Trophoblast cell (in vitro differentiated cells and primary cell): ENCODE measurements at regions not wholly inside any gene's neighbourhood (a gene's known extent, or its start where the extent isn't known, plus 50 kb on each side); places are given as distances from the start of the nearest gene placed in this dataset.
A peak's percentile ranks its signal among the peaks of the same experiment; 100 is the strongest.

Source experiments
- DNase-seq, 2 donors: peaks; one replicate each; pipeline ENCODE4 v3.0.0-alpha.2; 2016
- H2AFZ ChIP-seq: 2 replicates; pipeline ENCODE4 v1.6.1; 2013; ENCODE audit warnings: low read length, moderate library complexity, mild to moderate bottlenecking; ENCODE audit not compliant: insufficient read depth, poor library complexity
- H2AK5ac ChIP-seq: 2 replicates; pipeline ENCODE4 v1.6.1; 2013; ENCODE audit warnings: mild to moderate bottlenecking, low read length
- H2BK120ac ChIP-seq: 2 replicates; pipeline ENCODE4 v1.6.1; 2013; ENCODE audit warnings: low read length, mild to moderate bottlenecking, moderate library complexity; ENCODE audit not compliant: insufficient read depth, poor library complexity
- H2BK12ac ChIP-seq: 2 replicates; pipeline ENCODE4 v1.6.1; 2013; ENCODE audit warnings: mild to moderate bottlenecking, low read length, moderate library complexity
- H2BK5ac ChIP-seq: 2 replicates; pipeline ENCODE4 v1.6.1; 2013; ENCODE audit warnings: low read length, low read depth, moderate library complexity, mild to moderate bottlenecking; ENCODE audit not compliant: poor library complexity
- H3K14ac ChIP-seq: 2 replicates; pipeline ENCODE4 v1.6.1; 2013; ENCODE audit warnings: mild to moderate bottlenecking, low read length
- H3K18ac ChIP-seq: 2 replicates; pipeline ENCODE4 v1.6.1; 2013; ENCODE audit warnings: mild to moderate bottlenecking, low read length
- H3K23ac ChIP-seq: 2 replicates; pipeline ENCODE4 v1.6.1; 2013; ENCODE audit warnings: low read length
- H3K27ac ChIP-seq: 2 replicates; pipeline ENCODE4 v1.5.1; 2013; ENCODE audit warnings: low read depth, mild to moderate bottlenecking, inconsistent platforms, low read length, moderate library complexity
- H3K27me3 ChIP-seq: 2 replicates; pipeline ENCODE4 v1.6.1; 2013; ENCODE audit warnings: inconsistent platforms, mild to moderate bottlenecking, low read length, moderate library complexity; ENCODE audit not compliant: insufficient read depth
- H3K36me3 ChIP-seq, 2 experiments: 1 replicate in 1 of 2; 2 replicates in 1 of 2; pipeline ENCODE4 v1.6.1; 2013; ENCODE audit warnings: low read length in 2 of 2, mild to moderate bottlenecking in 2 of 2, moderate library complexity in 1 of 2; ENCODE audit not compliant: insufficient read depth in 2 of 2, control insufficient read depth in 1 of 2
- H3K4ac ChIP-seq: 2 replicates; pipeline ENCODE4 v1.6.1; 2013; ENCODE audit warnings: low read depth, mild to moderate bottlenecking, low read length, moderate library complexity
- H3K4me1 ChIP-seq, 2 experiments: 1 replicate in 1 of 2; 2 replicates in 1 of 2; pipeline ENCODE4 v1.6.1; 2013; ENCODE audit warnings: low read length in 2 of 2, mild to moderate bottlenecking in 2 of 2, moderate library complexity in 1 of 2; ENCODE audit not compliant: insufficient read depth in 2 of 2, control insufficient read depth in 1 of 2
- H3K4me2 ChIP-seq: 2 replicates; pipeline ENCODE4 v1.6.1; 2013; ENCODE audit warnings: inconsistent platforms, mild to moderate bottlenecking, low read length, moderate library complexity
- H3K4me3 ChIP-seq: 2 replicates; pipeline ENCODE4 v1.5.1; 2013; ENCODE audit warnings: mild to moderate bottlenecking, low read depth, low read length, inconsistent platforms
- H3K79me1 ChIP-seq: one replicate; pipeline ENCODE4 v1.6.1; 2013; ENCODE audit warnings: low read length
- H3K79me2 ChIP-seq: 2 replicates; pipeline ENCODE4 v1.6.1; 2013; ENCODE audit warnings: low read length, mild to moderate bottlenecking; ENCODE audit not compliant: control insufficient read depth, insufficient read depth, poor library complexity
- H3K9ac ChIP-seq: 2 replicates; pipeline ENCODE4 v1.6.1; 2013; ENCODE audit warnings: mild to moderate bottlenecking, low read length
- H3K9me3 ChIP-seq: 2 replicates; pipeline ENCODE4 v1.6.1; 2013; ENCODE audit warnings: low read depth, mild to moderate bottlenecking, control low read depth, inconsistent platforms, low read length; ENCODE audit not compliant: insufficient read depth
- H4K12ac ChIP-seq: 2 replicates; pipeline ENCODE4 v1.6.1; 2013; ENCODE audit warnings: low read depth, mild to moderate bottlenecking, low read length, moderate library complexity
- H4K8ac ChIP-seq: 2 replicates; pipeline ENCODE4 v1.6.1; 2013; ENCODE audit warnings: low read depth, mild to moderate bottlenecking, low read length, moderate library complexity
- H4K91ac ChIP-seq: one replicate; pipeline ENCODE4 v1.6.1; 2013; ENCODE audit warnings: low read depth, mild to moderate bottlenecking, low read length, moderate library complexity
- WGBS: extraction: QIAGEN DNeasy Blood & Tissue Kit; methylation state at CpG from one replicate; pipeline ENCODE4 v1.1.7; 2013; ENCODE audit warnings: missing lambda C conversion rate; ENCODE audit not compliant: insufficient read length, insufficient coverage; ENCODE audit errors: extremely low coverage; 5-methylcytosine and 5-hydroxymethylcytosine counted together

- H3K23ac ChIP-seq: no peak overlapping the region
- no peaks in the 10 kb centered on the region for H3K9me3 ChIP-seq
- no peak overlapping the region for H2BK5ac ChIP-seq
- H3K4me3 ChIP-seq: no peak overlapping the region
- no peaks in the 10 kb centered on the region for H3K79me2 ChIP-seq
- H4K12ac ChIP-seq: no peak overlapping the region
- H3K4me1 ChIP-seq: peaks cover 13 to 17% of the 10 kb centered on the region in 2 experiments
- H4K8ac ChIP-seq: no peak overlapping the region
- H3K27me3 ChIP-seq: no peaks in the 10 kb centered on the region
- H4K91ac ChIP-seq: no peak overlapping the region
- H2BK12ac ChIP-seq: no peak overlapping the region
- H3K27ac ChIP-seq: no peak overlapping the region
- H2BK120ac ChIP-seq: no peak overlapping the region
- WGBS: no CpG with 5 or more reads among the region's 1 CpG
- no peak overlapping the region for H3K14ac ChIP-seq
- no peak for DNase-seq
- no peaks in the 10 kb centered on the region for H3K36me3 ChIP-seq
- H3K18ac ChIP-seq: no peak overlapping the region
- H2AFZ ChIP-seq: no peak overlapping the region
- H2AK5ac ChIP-seq: no peak overlapping the region
- no peak overlapping the region for H3K4me2 ChIP-seq
- no peak overlapping the region for H3K9ac ChIP-seq
- H3K79me1 ChIP-seq: peaks cover 3% of the 10 kb centered on the region
- no peak overlapping the region for H3K4ac ChIP-seq
These were observed 257.2 kb upstream of the FOXN3 start for GRCh38 chr14:89674240-89674639.

GRCh38 chr14:89673512-89674225, 256.6 kb upstream of the FOXN3 start:
- H3K79me1 ChIP-seq: peaks cover 3% of the 10 kb centered on the region
- H3K36me3 ChIP-seq: no peaks in the 10 kb centered on the region
- H3K23ac ChIP-seq: no peak overlapping the region
- H4K8ac ChIP-seq: no peak overlapping the region
- H3K4ac ChIP-seq: no peak overlapping the region
- H3K18ac ChIP-seq: no peak overlapping the region
- no peak overlapping the region for H2BK5ac ChIP-seq
- no peaks in the 10 kb centered on the region for H3K79me2 ChIP-seq
- H3K4me2 ChIP-seq: no peak overlapping the region
- no peak overlapping the region for H3K4me3 ChIP-seq
- no peak overlapping the region for H3K9ac ChIP-seq
- H2AFZ ChIP-seq: no peak overlapping the region
- no peak overlapping the region for H3K27ac ChIP-seq
- H2BK12ac ChIP-seq: no peak overlapping the region
- no peak overlapping the region for H4K91ac ChIP-seq
- no peak overlapping the region for H2AK5ac ChIP-seq
- no peaks in the 10 kb centered on the region for H3K27me3 ChIP-seq
- WGBS: 100% methylated on average over 1 of the region's 6 CpGs
- H3K4me1 ChIP-seq: peaks cover 13 to 18% of the 10 kb centered on the region in 2 experiments
- no peaks in the 10 kb centered on the region for H3K9me3 ChIP-seq
- no peak overlapping the region for H4K12ac ChIP-seq
- no peak overlapping the region for H2BK120ac ChIP-seq
- no peak overlapping the region for H3K14ac ChIP-seq
- peak; percentile 76 to 82 for DNase-seq

GRCh38 chr14:89672636-89673511, 255.8 kb upstream of the FOXN3 start:
- no peaks in the 10 kb centered on the region for H3K79me2 ChIP-seq
- H3K27me3 ChIP-seq: no peaks in the 10 kb centered on the region
- H3K9me3 ChIP-seq: no peaks in the 10 kb centered on the region
- no peak overlapping the region for H3K27ac ChIP-seq
- no peak overlapping the region for H4K12ac ChIP-seq
- H4K91ac ChIP-seq: no peak overlapping the region
- no peak overlapping the region for H2AFZ ChIP-seq
- no peak overlapping the region for H3K9ac ChIP-seq
- no peak overlapping the region for H3K4ac ChIP-seq
- no peak overlapping the region for H3K4me3 ChIP-seq
- H3K18ac ChIP-seq: no peak overlapping the region
- peaks cover 1% of the 10 kb centered on the region for H3K79me1 ChIP-seq
- no peak overlapping the region for H3K23ac ChIP-seq
- no peak overlapping the region for H2BK12ac ChIP-seq
- H2BK5ac ChIP-seq: no peak overlapping the region
- H4K8ac ChIP-seq: no peak overlapping the region
- no peak for DNase-seq
- H3K4me1 ChIP-seq: peaks cover 11 to 16% of the 10 kb centered on the region in 2 experiments
- no peak overlapping the region for H2AK5ac ChIP-seq
- no peak overlapping the region for H3K14ac ChIP-seq
- no peaks in the 10 kb centered on the region for H3K36me3 ChIP-seq
- WGBS: no CpG with 5 or more reads among the region's 17 CpGs
- H2BK120ac ChIP-seq: no peak overlapping the region
- H3K4me2 ChIP-seq: no peak overlapping the region

GRCh38 chr14:89669193-89669592, 252.2 kb upstream of the FOXN3 start:
- no peak overlapping the region for H4K91ac ChIP-seq
- no peak overlapping the region for H2BK5ac ChIP-seq
- no peak overlapping the region for H3K14ac ChIP-seq
- H3K27ac ChIP-seq: no peak overlapping the region
- no peak overlapping the region for H2BK120ac ChIP-seq
- H3K23ac ChIP-seq: no peak overlapping the region
- no peaks in the 10 kb centered on the region for H3K79me1 ChIP-seq
- no peak overlapping the region for H3K18ac ChIP-seq
- H3K36me3 ChIP-seq: no peaks in the 10 kb centered on the region
- H3K4ac ChIP-seq: no peak overlapping the region
- no peak overlapping the region for H2AFZ ChIP-seq
- H3K9ac ChIP-seq: no peak overlapping the region
- H3K79me2 ChIP-seq: no peaks in the 10 kb centered on the region
- H3K4me1 ChIP-seq: peaks cover 11 to 16% of the 10 kb centered on the region in 2 experiments
- no peak overlapping the region for H4K12ac ChIP-seq
- H2BK12ac ChIP-seq: no peak overlapping the region
- no peak overlapping the region for H2AK5ac ChIP-seq
- H3K4me2 ChIP-seq: no peak overlapping the region
- DNase-seq: peak; percentile 33 to 67
- H3K4me3 ChIP-seq: no peak overlapping the region
- no peaks in the 10 kb centered on the region for H3K27me3 ChIP-seq
- H3K9me3 ChIP-seq: no peaks in the 10 kb centered on the region
- no CpG with 5 or more reads among the region's 11 CpGs for WGBS
- H4K8ac ChIP-seq: no peak overlapping the region
